Panc1 (cell line): ENCODE measurements at regions not wholly inside any gene's neighbourhood (a gene's known extent, or its start where the extent isn't known, plus 50 kb on each side); places are given as distances from the start of the nearest gene placed in this dataset.

ENCODE experiments used
- ATAC-seq: fragments of 200-7000 bp; cut with Tn5 transposase; 2 replicates; pipeline ENCODE4 v1.9.1; 2020; ENCODE audit warnings: mild to moderate bottlenecking, moderate library complexity
- BruUV-seq: library from RNA; stranded (reverse); fragments of 400-500 nt; replicated peaks from 2 replicates; lab custom pipeline; 2021; lab: Mats Ljungman, UMichigan
- CTCF ChIA-PET: fragments of 300-600 bp; sonication (Branson Sonifier 250); formaldehyde crosslinking; loops from one replicate; lab custom pipeline; 2022; ENCODE audit warnings: antibody characterized with exemption; lab: Charles Lee
- POLR2A ChIA-PET: fragments of 300-600 bp; sonication (Branson Sonifier 250); formaldehyde crosslinking; loops from one replicate; lab custom pipeline; 2022; ENCODE audit warnings: antibody characterized with exemption; lab: Charles Lee
- DNase-seq: peaks from one replicate; pipeline ENCODE4 v3.0.0-alpha.2; 2010; ENCODE audit warnings: low read depth, low spot score
- H3K27ac ChIP-seq: 2 replicates; pipeline ENCODE4 v1.5.1; 2011; ENCODE audit warnings: mild to moderate bottlenecking, low read length, inconsistent platforms
- H3K27me3 ChIP-seq: fragments of 200-500 bp; sonication (Bioruptor generic); 2 replicates; pipeline ENCODE4 v1.6.0; 2014; ENCODE audit warnings: low read length, inconsistent platforms; ENCODE audit not compliant: control insufficient read depth, insufficient read depth
- H3K36me3 ChIP-seq: fragments of 200-500 bp; sonication (Bioruptor generic); 2 replicates; pipeline ENCODE4 v1.5.1; 2014; ENCODE audit warnings: inconsistent platforms, mild to moderate bottlenecking, low read length, moderate library complexity; ENCODE audit not compliant: control insufficient read depth, insufficient read depth
- H3K4me1 ChIP-seq: 2 replicates; pipeline ENCODE4 v1.5.1; 2011; ENCODE audit warnings: inconsistent platforms, mild to moderate bottlenecking, low read length, moderate library complexity; ENCODE audit not compliant: control insufficient read depth, insufficient read depth
- H3K4me3 ChIP-seq, 2 experiments: 2 replicates each; pipeline ENCODE4 v1.5.1; 2011 to 2012; ENCODE audit warnings: low read depth in 2 of 2, low read length in 2 of 2, mild to moderate bottlenecking in 2 of 2, inconsistent platforms in 1 of 2, moderate library complexity in 1 of 2
- H3K9me3 ChIP-seq: fragments of 200-500 bp; sonication (Bioruptor generic); 2 replicates; pipeline ENCODE4 v1.5.1; 2014; ENCODE audit warnings: low read depth, mild to moderate bottlenecking, inconsistent platforms, low read length, moderate library complexity; ENCODE audit not compliant: control insufficient read depth, insufficient read depth
- POLR2AphosphoS5 ChIP-seq: IDR thresholded peaks from 2 replicates; pipeline ENCODE4 v1.6.1; 2012; ENCODE audit warnings: mild to moderate bottlenecking, low read depth, low read length, moderate library complexity
- SIN3A ChIP-seq: IDR thresholded peaks from 2 replicates; pipeline ENCODE4 v1.6.1; 2012; ENCODE audit warnings: low read depth, mild to moderate bottlenecking, low read length, moderate library complexity, borderline replicate concordance; ENCODE audit not compliant: insufficient read depth
- TCF7L2 ChIP-seq: IDR thresholded peaks from 2 replicates; pipeline ENCODE4 v1.6.1; 2011; ENCODE audit warnings: mild to moderate bottlenecking, low read depth, low read length, inconsistent platforms
- in situ Hi-C: cut with HindIII; loops from 2 replicates; pipeline ENCODE4 v1.10.0; 2016; ENCODE audit warnings: low sequenced_read_pairs, low pct_unique_long_range_greater_than_20kb
- intact Hi-C: fragments of 100-400 bp; cut with micrococcal nuclease; formaldehyde crosslinking; loops from one replicate; pipeline ENCODE4 v1.10.0; 2022; ENCODE audit not compliant: unreplicated experiment
- TF ChIP-seq, protein P1 (sequence below), 2 experiments: IDR thresholded peaks; 2 replicates each; pipeline ENCODE4 v1.6.1; 2011 to 2012; ENCODE audit warnings: low read depth in 2 of 2, control low read depth in 1 of 2, low read length in 1 of 2, mild to moderate bottlenecking in 1 of 2, moderate library complexity in 1 of 2; ENCODE audit not compliant: insufficient read depth in 1 of 2
- TF ChIP-seq, protein P2 (sequence below): fragments of 450-650 bp; IDR thresholded peaks from 2 replicates; pipeline ENCODE4 v1.5.1; 2017; ENCODE audit warnings: mild to moderate bottlenecking

GRCh38 chr10:8766899-8767298 is 712.4 kb downstream of the GATA3 start:
- Histone ChIP-seq H3K27ac (no peak overlapping the region), H3K36me3 (no peaks in the 10 kb centered on the region), H3K27me3 (no peaks in the 10 kb centered on the region), H3K4me3 (no peak overlapping the region), H3K9me3 (no peaks in the 10 kb centered on the region), H3K4me1 (no peaks in the 10 kb centered on the region)
- intact Hi-C loops (no loop called here), in situ Hi-C loops (no loop called here)
- BruUV-seq: no TSS peak
- DNase-seq (no peak), ATAC-seq (no peak)
- ChIA-PET POLR2A (no interaction called here), CTCF (no interaction called here)
- TF ChIP-seq, protein P1, sequence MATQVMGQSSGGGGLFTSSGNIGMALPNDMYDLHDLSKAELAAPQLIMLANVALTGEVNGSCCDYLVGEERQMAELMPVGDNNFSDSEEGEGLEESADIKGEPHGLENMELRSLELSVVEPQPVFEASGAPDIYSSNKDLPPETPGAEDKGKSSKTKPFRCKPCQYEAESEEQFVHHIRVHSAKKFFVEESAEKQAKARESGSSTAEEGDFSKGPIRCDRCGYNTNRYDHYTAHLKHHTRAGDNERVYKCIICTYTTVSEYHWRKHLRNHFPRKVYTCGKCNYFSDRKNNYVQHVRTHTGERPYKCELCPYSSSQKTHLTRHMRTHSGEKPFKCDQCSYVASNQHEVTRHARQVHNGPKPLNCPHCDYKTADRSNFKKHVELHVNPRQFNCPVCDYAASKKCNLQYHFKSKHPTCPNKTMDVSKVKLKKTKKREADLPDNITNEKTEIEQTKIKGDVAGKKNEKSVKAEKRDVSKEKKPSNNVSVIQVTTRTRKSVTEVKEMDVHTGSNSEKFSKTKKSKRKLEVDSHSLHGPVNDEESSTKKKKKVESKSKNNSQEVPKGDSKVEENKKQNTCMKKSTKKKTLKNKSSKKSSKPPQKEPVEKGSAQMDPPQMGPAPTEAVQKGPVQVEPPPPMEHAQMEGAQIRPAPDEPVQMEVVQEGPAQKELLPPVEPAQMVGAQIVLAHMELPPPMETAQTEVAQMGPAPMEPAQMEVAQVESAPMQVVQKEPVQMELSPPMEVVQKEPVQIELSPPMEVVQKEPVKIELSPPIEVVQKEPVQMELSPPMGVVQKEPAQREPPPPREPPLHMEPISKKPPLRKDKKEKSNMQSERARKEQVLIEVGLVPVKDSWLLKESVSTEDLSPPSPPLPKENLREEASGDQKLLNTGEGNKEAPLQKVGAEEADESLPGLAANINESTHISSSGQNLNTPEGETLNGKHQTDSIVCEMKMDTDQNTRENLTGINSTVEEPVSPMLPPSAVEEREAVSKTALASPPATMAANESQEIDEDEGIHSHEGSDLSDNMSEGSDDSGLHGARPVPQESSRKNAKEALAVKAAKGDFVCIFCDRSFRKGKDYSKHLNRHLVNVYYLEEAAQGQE (IDR thresholded peaks at IDR 0.05; ENCODE audit: insufficient read depth in 1 of 2, low read depth in 2 of 2, low read length in 1 of 2): no peak
- TF ChIP-seq SIN3A (no peak), POLR2AphosphoS5 (no peak)
- TF ChIP-seq, protein P2, sequence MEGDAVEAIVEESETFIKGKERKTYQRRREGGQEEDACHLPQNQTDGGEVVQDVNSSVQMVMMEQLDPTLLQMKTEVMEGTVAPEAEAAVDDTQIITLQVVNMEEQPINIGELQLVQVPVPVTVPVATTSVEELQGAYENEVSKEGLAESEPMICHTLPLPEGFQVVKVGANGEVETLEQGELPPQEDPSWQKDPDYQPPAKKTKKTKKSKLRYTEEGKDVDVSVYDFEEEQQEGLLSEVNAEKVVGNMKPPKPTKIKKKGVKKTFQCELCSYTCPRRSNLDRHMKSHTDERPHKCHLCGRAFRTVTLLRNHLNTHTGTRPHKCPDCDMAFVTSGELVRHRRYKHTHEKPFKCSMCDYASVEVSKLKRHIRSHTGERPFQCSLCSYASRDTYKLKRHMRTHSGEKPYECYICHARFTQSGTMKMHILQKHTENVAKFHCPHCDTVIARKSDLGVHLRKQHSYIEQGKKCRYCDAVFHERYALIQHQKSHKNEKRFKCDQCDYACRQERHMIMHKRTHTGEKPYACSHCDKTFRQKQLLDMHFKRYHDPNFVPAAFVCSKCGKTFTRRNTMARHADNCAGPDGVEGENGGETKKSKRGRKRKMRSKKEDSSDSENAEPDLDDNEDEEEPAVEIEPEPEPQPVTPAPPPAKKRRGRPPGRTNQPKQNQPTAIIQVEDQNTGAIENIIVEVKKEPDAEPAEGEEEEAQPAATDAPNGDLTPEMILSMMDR: no peak

GRCh38 chr10:8767591-8767990 is 713.1 kb downstream of the GATA3 start:
- ATAC-seq (no peak), DNase-seq (no peak)
- Histone ChIP-seq H3K4me3 (no peak overlapping the region), H3K27me3 (no peaks in the 10 kb centered on the region), H3K9me3 (no peaks in the 10 kb centered on the region), H3K4me1 (no peaks in the 10 kb centered on the region), H3K36me3 (no peaks in the 10 kb centered on the region), H3K27ac (no peak overlapping the region)
- intact Hi-C loops (no loop called here), in situ Hi-C loops (no loop called here)
- ChIA-PET CTCF (no interaction called here), POLR2A (no interaction called here)
- BruUV-seq: no TSS peak
- no peak for TF ChIP-seq TCF7L2
- TF ChIP-seq POLR2AphosphoS5: no peak
- TF ChIP-seq, protein P1 (IDR thresholded peaks at IDR 0.05; ENCODE audit: insufficient read depth in 1 of 2, low read depth in 2 of 2, low read length in 1 of 2): no peak
- TF ChIP-seq SIN3A: no peak
- TF ChIP-seq, protein P2: no peak
